Osteoblast (primary cell): ENCODE measurements at regions not wholly inside any gene's neighbourhood (a gene's known extent, or its start where the extent isn't known, plus 50 kb on each side); places are given as distances from the start of the nearest gene placed in this dataset.

ENCODE experiments used
- DNase-seq: peaks from one replicate; pipeline ENCODE4 v3.0.0; 2011; ENCODE audit warnings: low spot score, mixed read lengths; ENCODE audit not compliant: insufficient read length; ENCODE audit errors: missing footprints
- H2AFZ ChIP-seq: 2 replicates; pipeline ENCODE4 v1.6.0; 2011; ENCODE audit warnings: mild to moderate bottlenecking, low read length
- H3K27ac ChIP-seq: 2 replicates; pipeline ENCODE4 v1.5.1; 2011; ENCODE audit warnings: mild to moderate bottlenecking, low read depth, low read length, moderate library complexity
- H3K27me3 ChIP-seq: 2 replicates; pipeline ENCODE4 v1.6.0; 2012; ENCODE audit warnings: mild to moderate bottlenecking, control low read depth, inconsistent platforms, low read length, moderate library complexity; ENCODE audit not compliant: insufficient read depth
- H3K36me3 ChIP-seq: 2 replicates; pipeline ENCODE4 v1.5.1; 2011; ENCODE audit warnings: mild to moderate bottlenecking, low read length, control low read depth, moderate library complexity; ENCODE audit not compliant: insufficient read depth
- H3K4me1 ChIP-seq: 2 replicates; pipeline ENCODE4 v1.5.1; 2011; ENCODE audit warnings: mild to moderate bottlenecking, low read length, control low read depth, moderate library complexity; ENCODE audit not compliant: insufficient read depth
- H3K4me2 ChIP-seq: 2 replicates; pipeline ENCODE4 v1.6.0; 2011; ENCODE audit warnings: mild to moderate bottlenecking, low read length; ENCODE audit not compliant: insufficient read depth
- H3K4me3 ChIP-seq: fragments of 200-600 bp; sonication (generic); 3 replicates; pipeline ENCODE4 v1.5.1; 2012; ENCODE audit warnings: mild to moderate bottlenecking, low read length, inconsistent platforms; ENCODE audit not compliant: insufficient read depth
- H3K79me2 ChIP-seq: 2 replicates; pipeline ENCODE4 v1.6.0; 2012; ENCODE audit warnings: mild to moderate bottlenecking, low read length, control low read depth, inconsistent platforms; ENCODE audit not compliant: insufficient read depth
- H3K9me3 ChIP-seq: 2 replicates; pipeline ENCODE4 v1.5.1; 2011; ENCODE audit warnings: low read depth, low read length, control low read depth
- H4K20me1 ChIP-seq: 2 replicates; pipeline ENCODE4 v1.6.0; 2012; ENCODE audit warnings: mild to moderate bottlenecking, low read length, control low read depth; ENCODE audit not compliant: insufficient read depth
- CTCF ChIP-seq: IDR thresholded peaks from 2 replicates; pipeline ENCODE4 v1.5.1; 2011; ENCODE audit warnings: mild to moderate bottlenecking, low read depth, low read length, moderate library complexity; ENCODE audit errors: extremely low read depth

- H3K9me3 ChIP-seq: no peaks in the 10 kb centered on the region
- H3K4me2 ChIP-seq: no peak overlapping the region
- TF ChIP-seq CTCF: no peak
- H3K4me3 ChIP-seq: no peak overlapping the region
- H2AFZ ChIP-seq: no peak overlapping the region
- H4K20me1 ChIP-seq: no peaks in the 10 kb centered on the region
- no peaks in the 10 kb centered on the region for H3K27me3 ChIP-seq
- no peaks in the 10 kb centered on the region for H3K36me3 ChIP-seq
- no peak overlapping the region for H3K27ac ChIP-seq
- peak; percentile 68 for DNase-seq
- H3K4me1 ChIP-seq: no peaks in the 10 kb centered on the region
- H3K79me2 ChIP-seq: no peaks in the 10 kb centered on the region
Measured at GRCh38 chr9:107717529-107718314, 228.2 kb upstream of the KLF4 start.

- H3K79me2 ChIP-seq: no peaks in the 10 kb centered on the region
- H4K20me1 ChIP-seq: no peaks in the 10 kb centered on the region
- no peak for DNase-seq
- H3K4me3 ChIP-seq: no peak overlapping the region
- H3K4me1 ChIP-seq: peaks cover 20% of the 10 kb centered on the region
- no peak overlapping the region for H3K27ac ChIP-seq
- TF ChIP-seq CTCF: no peak
- H3K4me2 ChIP-seq: no peak overlapping the region
- H3K9me3 ChIP-seq: no peaks in the 10 kb centered on the region
- no peaks in the 10 kb centered on the region for H3K36me3 ChIP-seq
- H2AFZ ChIP-seq: no peak overlapping the region
- H3K27me3 ChIP-seq: no peaks in the 10 kb centered on the region
Measured at GRCh38 chr9:107715740-107716139, 226.2 kb upstream of the KLF4 start.

- no peak overlapping the region for H2AFZ ChIP-seq
- H3K79me2 ChIP-seq: no peaks in the 10 kb centered on the region
- no peak overlapping the region for H3K4me2 ChIP-seq
- H4K20me1 ChIP-seq: no peaks in the 10 kb centered on the region
- H3K4me3 ChIP-seq: no peak overlapping the region
- DNase-seq: peak; percentile 60
- no peak overlapping the region for H3K27ac ChIP-seq
- H3K27me3 ChIP-seq: no peaks in the 10 kb centered on the region
- peaks cover 20% of the 10 kb centered on the region for H3K4me1 ChIP-seq
- H3K36me3 ChIP-seq: no peaks in the 10 kb centered on the region
- no peak for TF ChIP-seq CTCF
- no peaks in the 10 kb centered on the region for H3K9me3 ChIP-seq
Measured at GRCh38 chr9:107713470-107713869, 223.9 kb upstream of the KLF4 start.

- peak; percentile 73 for DNase-seq
- Histone ChIP-seq H3K4me1 (peaks cover 28% of the 10 kb centered on the region), H3K27me3 (no peaks in the 10 kb centered on the region), H3K4me3 (no peak overlapping the region), H3K27ac (no peak overlapping the region), H3K36me3 (no peaks in the 10 kb centered on the region), H3K79me2 (no peaks in the 10 kb centered on the region), H3K9me3 (no peaks in the 10 kb centered on the region), H4K20me1 (no peaks in the 10 kb centered on the region), H3K4me2 (peak overlapping the region; percentile 5), H2AFZ (no peak overlapping the region)
- TF ChIP-seq CTCF: no peak
Measured at GRCh38 chr9:107712390-107712789, 222.8 kb upstream of the KLF4 start.
